ENCODE measurements at regions not wholly inside any gene's neighbourhood (a gene's known extent, or its start where the extent isn't known, plus 50 kb on each side); places are given as distances from the start of the nearest gene placed in this dataset.

- TF ChIP-seq EZH2phosphoT487 (IDR thresholded peaks at IDR 0.05; ENCODE audit: insufficient read depth, low read depth) (no peak), EZH2 (IDR thresholded peaks at IDR 0.05; ENCODE audit: insufficient read depth, poor library complexity, severe bottlenecking) (no peak)
- Histone ChIP-seq H4K20me1 (ENCODE audit: insufficient read depth) (no peaks in the 10 kb centered on the region), H3K4me3 (no peak overlapping the region), H3K4me1 (ENCODE audit: insufficient read depth) (no peaks in the 10 kb centered on the region), H2AFZ (no peak overlapping the region), H3K79me2 (ENCODE audit: insufficient read depth) (no peaks in the 10 kb centered on the region), H3K9ac (no peak overlapping the region), H3K4me2 (ENCODE audit: unreplicated experiment) (no peak overlapping the region), H3K9me3 (ENCODE audit: low read depth) (no peaks in the 10 kb centered on the region), H3K27ac (no peak overlapping the region), H3F3A (ENCODE audit: insufficient read depth) (no peaks in the 10 kb centered on the region), H3K9me2 (ENCODE audit: insufficient read depth) (no peaks in the 10 kb centered on the region), H3K36me3 (ENCODE audit: low read depth) (no peaks in the 10 kb centered on the region), H3K27me3 (replicated peaks; ENCODE audit: insufficient read depth) (peaks cover 22% of the 10 kb centered on the region)
- WGBS, 2 experiments (ENCODE audit: low coverage in 1 of 2, low lambda C conversion rate in 2 of 2, missing lambda C conversion rate in 2 of 2), result 43 to 49% methylated on average over 9 of the region's 9 CpGs
- in situ Hi-C loops (cut with MboI), result no loop called here
- DNase-seq, result no peak
These were observed 87.0 kb upstream of the IGF1R start for GRCh38 chr15:98561169-98561941.

GRCh38 chr15:98562331-98562937, 85.9 kb upstream of the IGF1R start:
- Histone ChIP-seq H2AFZ (no peak overlapping the region), H3K79me2 (ENCODE audit: insufficient read depth) (no peaks in the 10 kb centered on the region), H3K4me1 (ENCODE audit: insufficient read depth) (no peaks in the 10 kb centered on the region), H3K9me3 (ENCODE audit: low read depth) (no peaks in the 10 kb centered on the region), H3K27me3 (replicated peaks; ENCODE audit: insufficient read depth) (peaks cover 20% of the 10 kb centered on the region), H3K4me3 (no peak overlapping the region), H3K9ac (no peak overlapping the region), H3K36me3 (ENCODE audit: low read depth) (no peaks in the 10 kb centered on the region), H3K9me2 (ENCODE audit: insufficient read depth) (no peaks in the 10 kb centered on the region), H4K20me1 (ENCODE audit: insufficient read depth) (no peaks in the 10 kb centered on the region), H3K4me2 (ENCODE audit: unreplicated experiment) (no peak overlapping the region), H3K27ac (no peak overlapping the region), H3F3A (ENCODE audit: insufficient read depth) (no peaks in the 10 kb centered on the region)
- no peak for DNase-seq
- 64% methylated on average over 18 of the region's 18 CpGs for WGBS, 2 experiments (ENCODE audit: low coverage in 1 of 2, low lambda C conversion rate in 2 of 2, missing lambda C conversion rate in 2 of 2)
- no peak for TF ChIP-seq EZH2phosphoT487 (IDR thresholded peaks at IDR 0.05; ENCODE audit: insufficient read depth, low read depth)
- in situ Hi-C loops (cut with MboI), result no loop called here

GRCh38 chr15:98565566-98565965, 82.8 kb upstream of the IGF1R start:
- Histone ChIP-seq H3K9me3 (ENCODE audit: low read depth) (no peaks in the 10 kb centered on the region), H3K27ac (no peak overlapping the region), H2AFZ (no peak overlapping the region), H3K4me3 (no peak overlapping the region), H3K4me1 (ENCODE audit: insufficient read depth) (no peaks in the 10 kb centered on the region), H3K27me3 (replicated peaks; ENCODE audit: insufficient read depth) (peaks cover 17% of the 10 kb centered on the region; the same call in 1 of the 2 replicates), H3K9me2 (ENCODE audit: insufficient read depth) (no peaks in the 10 kb centered on the region), H3K9ac (no peak overlapping the region), H3K4me2 (ENCODE audit: unreplicated experiment) (no peak overlapping the region), H3K36me3 (ENCODE audit: low read depth) (no peaks in the 10 kb centered on the region), H4K20me1 (ENCODE audit: insufficient read depth) (no peaks in the 10 kb centered on the region), H3F3A (ENCODE audit: insufficient read depth) (no peaks in the 10 kb centered on the region), H3K79me2 (ENCODE audit: insufficient read depth) (no peaks in the 10 kb centered on the region)
- DNase-seq, result no peak
- TF ChIP-seq EZH2phosphoT487 (IDR thresholded peaks at IDR 0.05; ENCODE audit: insufficient read depth, low read depth) (no peak), EZH2 (IDR thresholded peaks at IDR 0.05; ENCODE audit: insufficient read depth, poor library complexity, severe bottlenecking) (no peak)
- in situ Hi-C loops (cut with MboI), result no loop called here
- WGBS, 2 experiments (ENCODE audit: low coverage in 1 of 2, low lambda C conversion rate in 2 of 2, missing lambda C conversion rate in 2 of 2), result 66 to 71% methylated on average over 12 of the region's 12 CpGs

GRCh38 chr15:98567951-98568350, 80.4 kb upstream of the IGF1R start:
- H3K27me3 ChIP-seq (replicated peaks; ENCODE audit: insufficient read depth), result peaks cover 28% of the 10 kb centered on the region
- in situ Hi-C loops (cut with MboI), result no loop called here
- no peaks in the 10 kb centered on the region for H4K20me1 ChIP-seq (ENCODE audit: insufficient read depth)
- H3K4me3 ChIP-seq, result no peak overlapping the region
- WGBS, 2 experiments (ENCODE audit: low coverage in 1 of 2, low lambda C conversion rate in 2 of 2, missing lambda C conversion rate in 2 of 2), result 63 to 66% methylated on average over 7 of the region's 7 CpGs
- no peaks in the 10 kb centered on the region for H3F3A ChIP-seq (ENCODE audit: insufficient read depth)
- no peak overlapping the region for H3K27ac ChIP-seq
- H3K36me3 ChIP-seq (ENCODE audit: low read depth), result no peaks in the 10 kb centered on the region
- no peaks in the 10 kb centered on the region for H3K4me1 ChIP-seq (ENCODE audit: insufficient read depth)
- H3K9me2 ChIP-seq (ENCODE audit: insufficient read depth), result no peaks in the 10 kb centered on the region
- H3K9ac ChIP-seq, result no peak overlapping the region
- TF ChIP-seq EZH2phosphoT487 (IDR thresholded peaks at IDR 0.05; ENCODE audit: insufficient read depth, low read depth) (no peak), EZH2 (IDR thresholded peaks at IDR 0.05; ENCODE audit: insufficient read depth, poor library complexity, severe bottlenecking) (no peak)
- no peak overlapping the region for H2AFZ ChIP-seq
- H3K79me2 ChIP-seq (ENCODE audit: insufficient read depth), result no peaks in the 10 kb centered on the region
- no peak for DNase-seq
- no peak overlapping the region for H3K4me2 ChIP-seq (ENCODE audit: unreplicated experiment)
- no peaks in the 10 kb centered on the region for H3K9me3 ChIP-seq (ENCODE audit: low read depth)
